ENCODE measurements at regions not wholly inside any gene's neighbourhood (a gene's known extent, or its start where the extent isn't known, plus 50 kb on each side); places are given as distances from the start of the nearest gene placed in this dataset.

DNA sequence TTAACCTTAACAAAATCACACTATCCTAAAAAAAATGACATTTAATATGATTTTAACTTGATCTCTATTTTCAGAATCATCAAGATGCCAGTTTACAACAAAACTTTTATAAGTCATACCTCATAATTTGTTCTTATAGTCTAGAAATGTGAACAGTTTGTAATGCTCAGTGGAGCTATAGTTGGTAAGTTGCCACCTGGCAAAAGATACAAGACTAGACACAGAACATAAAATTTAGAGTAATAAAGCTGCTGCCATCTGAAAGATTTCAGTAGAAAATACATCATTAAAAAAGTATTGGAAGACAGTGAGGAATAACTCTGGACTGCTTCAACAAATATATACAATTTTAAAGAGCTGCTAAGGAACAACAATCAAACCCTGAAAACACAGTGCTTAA lies 233.8 kb downstream of the GABRG2 start:
- CTCF ChIA-PET = interaction anchor here (1.1 kb wide), 1 partner anchor 53 kb away, joined by 3 read pairs; no protein-coding TSS in a partner anchor
- Mint-ChIP-seq H3K4me1 (0 out of 2 replicates have a peak, but pooled peaks cover 3% of the 10 kb centered on the region), H3K27ac (no peak overlapping the region), H3K36me3 (0 out of 2 replicates have a peak, but pooled peaks cover 3% of the 10 kb centered on the region), H3K27me3 (ENCODE audit: low read depth) (no peaks in the 10 kb centered on the region), H3K9me3 (peaks cover 37% of the 10 kb centered on the region), H3K4me3 (no peak overlapping the region)
- no peak for ATAC-seq
- DNase-seq (ENCODE audit: low spot score) = no peak
- POLR2A ChIA-PET = no interaction called here
- TF ChIP-seq, protein P1, sequence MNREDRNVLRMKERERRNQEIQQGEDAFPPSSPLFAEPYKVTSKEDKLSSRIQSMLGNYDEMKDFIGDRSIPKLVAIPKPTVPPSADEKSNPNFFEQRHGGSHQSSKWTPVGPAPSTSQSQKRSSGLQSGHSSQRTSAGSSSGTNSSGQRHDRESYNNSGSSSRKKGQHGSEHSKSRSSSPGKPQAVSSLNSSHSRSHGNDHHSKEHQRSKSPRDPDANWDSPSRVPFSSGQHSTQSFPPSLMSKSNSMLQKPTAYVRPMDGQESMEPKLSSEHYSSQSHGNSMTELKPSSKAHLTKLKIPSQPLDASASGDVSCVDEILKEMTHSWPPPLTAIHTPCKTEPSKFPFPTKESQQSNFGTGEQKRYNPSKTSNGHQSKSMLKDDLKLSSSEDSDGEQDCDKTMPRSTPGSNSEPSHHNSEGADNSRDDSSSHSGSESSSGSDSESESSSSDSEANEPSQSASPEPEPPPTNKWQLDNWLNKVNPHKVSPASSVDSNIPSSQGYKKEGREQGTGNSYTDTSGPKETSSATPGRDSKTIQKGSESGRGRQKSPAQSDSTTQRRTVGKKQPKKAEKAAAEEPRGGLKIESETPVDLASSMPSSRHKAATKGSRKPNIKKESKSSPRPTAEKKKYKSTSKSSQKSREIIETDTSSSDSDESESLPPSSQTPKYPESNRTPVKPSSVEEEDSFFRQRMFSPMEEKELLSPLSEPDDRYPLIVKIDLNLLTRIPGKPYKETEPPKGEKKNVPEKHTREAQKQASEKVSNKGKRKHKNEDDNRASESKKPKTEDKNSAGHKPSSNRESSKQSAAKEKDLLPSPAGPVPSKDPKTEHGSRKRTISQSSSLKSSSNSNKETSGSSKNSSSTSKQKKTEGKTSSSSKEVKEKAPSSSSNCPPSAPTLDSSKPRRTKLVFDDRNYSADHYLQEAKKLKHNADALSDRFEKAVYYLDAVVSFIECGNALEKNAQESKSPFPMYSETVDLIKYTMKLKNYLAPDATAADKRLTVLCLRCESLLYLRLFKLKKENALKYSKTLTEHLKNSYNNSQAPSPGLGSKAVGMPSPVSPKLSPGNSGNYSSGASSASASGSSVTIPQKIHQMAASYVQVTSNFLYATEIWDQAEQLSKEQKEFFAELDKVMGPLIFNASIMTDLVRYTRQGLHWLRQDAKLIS (CRISPR knock-in tag; IDR thresholded peaks at IDR 0.05; ENCODE audit: borderline replicate concordance) = no peak
- TF ChIP-seq, protein P2, sequence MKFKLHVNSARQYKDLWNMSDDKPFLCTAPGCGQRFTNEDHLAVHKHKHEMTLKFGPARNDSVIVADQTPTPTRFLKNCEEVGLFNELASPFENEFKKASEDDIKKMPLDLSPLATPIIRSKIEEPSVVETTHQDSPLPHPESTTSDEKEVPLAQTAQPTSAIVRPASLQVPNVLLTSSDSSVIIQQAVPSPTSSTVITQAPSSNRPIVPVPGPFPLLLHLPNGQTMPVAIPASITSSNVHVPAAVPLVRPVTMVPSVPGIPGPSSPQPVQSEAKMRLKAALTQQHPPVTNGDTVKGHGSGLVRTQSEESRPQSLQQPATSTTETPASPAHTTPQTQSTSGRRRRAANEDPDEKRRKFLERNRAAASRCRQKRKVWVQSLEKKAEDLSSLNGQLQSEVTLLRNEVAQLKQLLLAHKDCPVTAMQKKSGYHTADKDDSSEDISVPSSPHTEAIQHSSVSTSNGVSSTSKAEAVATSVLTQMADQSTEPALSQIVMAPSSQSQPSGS (CRISPR knock-in tag; IDR thresholded peaks at IDR 0.05; ENCODE audit: borderline replicate concordance, low read depth) = no peak
- TF ChIP-seq, protein P3, sequence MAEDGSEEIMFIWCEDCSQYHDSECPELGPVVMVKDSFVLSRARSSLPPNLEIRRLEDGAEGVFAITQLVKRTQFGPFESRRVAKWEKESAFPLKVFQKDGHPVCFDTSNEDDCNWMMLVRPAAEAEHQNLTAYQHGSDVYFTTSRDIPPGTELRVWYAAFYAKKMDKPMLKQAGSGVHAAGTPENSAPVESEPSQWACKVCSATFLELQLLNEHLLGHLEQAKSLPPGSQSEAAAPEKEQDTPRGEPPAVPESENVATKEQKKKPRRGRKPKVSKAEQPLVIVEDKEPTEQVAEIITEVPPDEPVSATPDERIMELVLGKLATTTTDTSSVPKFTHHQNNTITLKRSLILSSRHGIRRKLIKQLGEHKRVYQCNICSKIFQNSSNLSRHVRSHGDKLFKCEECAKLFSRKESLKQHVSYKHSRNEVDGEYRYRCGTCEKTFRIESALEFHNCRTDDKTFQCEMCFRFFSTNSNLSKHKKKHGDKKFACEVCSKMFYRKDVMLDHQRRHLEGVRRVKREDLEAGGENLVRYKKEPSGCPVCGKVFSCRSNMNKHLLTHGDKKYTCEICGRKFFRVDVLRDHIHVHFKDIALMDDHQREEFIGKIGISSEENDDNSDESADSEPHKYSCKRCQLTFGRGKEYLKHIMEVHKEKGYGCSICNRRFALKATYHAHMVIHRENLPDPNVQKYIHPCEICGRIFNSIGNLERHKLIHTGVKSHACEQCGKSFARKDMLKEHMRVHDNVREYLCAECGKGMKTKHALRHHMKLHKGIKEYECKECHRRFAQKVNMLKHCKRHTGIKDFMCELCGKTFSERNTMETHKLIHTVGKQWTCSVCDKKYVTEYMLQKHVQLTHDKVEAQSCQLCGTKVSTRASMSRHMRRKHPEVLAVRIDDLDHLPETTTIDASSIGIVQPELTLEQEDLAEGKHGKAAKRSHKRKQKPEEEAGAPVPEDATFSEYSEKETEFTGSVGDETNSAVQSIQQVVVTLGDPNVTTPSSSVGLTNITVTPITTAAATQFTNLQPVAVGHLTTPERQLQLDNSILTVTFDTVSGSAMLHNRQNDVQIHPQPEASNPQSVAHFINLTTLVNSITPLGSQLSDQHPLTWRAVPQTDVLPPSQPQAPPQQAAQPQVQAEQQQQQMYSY (CRISPR knock-in tag; IDR thresholded peaks at IDR 0.05) = no peak
- TF ChIP-seq CREM (CRISPR knock-in tag; IDR thresholded peaks at IDR 0.05) (no peak), FOXP1 (CRISPR knock-in tag; IDR thresholded peaks at IDR 0.05; ENCODE audit: borderline replicate concordance) (no peak), NR1H2 (CRISPR knock-in tag; IDR thresholded peaks at IDR 0.05) (no peak), FOXJ3 (CRISPR knock-in tag; IDR thresholded peaks at IDR 0.05; ENCODE audit: borderline replicate concordance) (no peak), ATF1 (CRISPR knock-in tag; IDR thresholded peaks at IDR 0.05) (no peak), ZNF232 (CRISPR knock-in tag; IDR thresholded peaks at IDR 0.05) (no peak)
- TF ChIP-seq, protein P4, sequence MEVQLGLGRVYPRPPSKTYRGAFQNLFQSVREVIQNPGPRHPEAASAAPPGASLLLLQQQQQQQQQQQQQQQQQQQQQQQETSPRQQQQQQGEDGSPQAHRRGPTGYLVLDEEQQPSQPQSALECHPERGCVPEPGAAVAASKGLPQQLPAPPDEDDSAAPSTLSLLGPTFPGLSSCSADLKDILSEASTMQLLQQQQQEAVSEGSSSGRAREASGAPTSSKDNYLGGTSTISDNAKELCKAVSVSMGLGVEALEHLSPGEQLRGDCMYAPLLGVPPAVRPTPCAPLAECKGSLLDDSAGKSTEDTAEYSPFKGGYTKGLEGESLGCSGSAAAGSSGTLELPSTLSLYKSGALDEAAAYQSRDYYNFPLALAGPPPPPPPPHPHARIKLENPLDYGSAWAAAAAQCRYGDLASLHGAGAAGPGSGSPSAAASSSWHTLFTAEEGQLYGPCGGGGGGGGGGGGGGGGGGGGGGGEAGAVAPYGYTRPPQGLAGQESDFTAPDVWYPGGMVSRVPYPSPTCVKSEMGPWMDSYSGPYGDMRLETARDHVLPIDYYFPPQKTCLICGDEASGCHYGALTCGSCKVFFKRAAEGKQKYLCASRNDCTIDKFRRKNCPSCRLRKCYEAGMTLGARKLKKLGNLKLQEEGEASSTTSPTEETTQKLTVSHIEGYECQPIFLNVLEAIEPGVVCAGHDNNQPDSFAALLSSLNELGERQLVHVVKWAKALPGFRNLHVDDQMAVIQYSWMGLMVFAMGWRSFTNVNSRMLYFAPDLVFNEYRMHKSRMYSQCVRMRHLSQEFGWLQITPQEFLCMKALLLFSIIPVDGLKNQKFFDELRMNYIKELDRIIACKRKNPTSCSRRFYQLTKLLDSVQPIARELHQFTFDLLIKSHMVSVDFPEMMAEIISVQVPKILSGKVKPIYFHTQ (CRISPR knock-in tag; IDR thresholded peaks at IDR 0.05) = no peak
- TF ChIP-seq, protein P5, sequence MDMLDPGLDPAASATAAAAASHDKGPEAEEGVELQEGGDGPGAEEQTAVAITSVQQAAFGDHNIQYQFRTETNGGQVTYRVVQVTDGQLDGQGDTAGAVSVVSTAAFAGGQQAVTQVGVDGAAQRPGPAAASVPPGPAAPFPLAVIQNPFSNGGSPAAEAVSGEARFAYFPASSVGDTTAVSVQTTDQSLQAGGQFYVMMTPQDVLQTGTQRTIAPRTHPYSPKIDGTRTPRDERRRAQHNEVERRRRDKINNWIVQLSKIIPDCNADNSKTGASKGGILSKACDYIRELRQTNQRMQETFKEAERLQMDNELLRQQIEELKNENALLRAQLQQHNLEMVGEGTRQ (CRISPR knock-in tag; IDR thresholded peaks at IDR 0.05) = no peak
- TF ChIP-seq, protein P6, sequence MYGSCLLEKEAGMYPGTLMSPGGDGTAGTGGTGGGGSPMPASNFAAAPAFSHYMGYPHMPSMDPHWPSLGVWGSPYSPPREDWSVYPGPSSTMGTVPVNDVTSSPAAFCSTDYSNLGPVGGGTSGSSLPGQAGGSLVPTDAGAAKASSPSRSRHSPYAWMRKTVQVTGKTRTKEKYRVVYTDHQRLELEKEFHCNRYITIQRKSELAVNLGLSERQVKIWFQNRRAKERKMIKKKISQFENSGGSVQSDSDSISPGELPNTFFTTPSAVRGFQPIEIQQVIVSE (CRISPR knock-in tag; IDR thresholded peaks at IDR 0.05; ENCODE audit: borderline replicate concordance) = no peak
- TF ChIP-seq, protein P7, sequence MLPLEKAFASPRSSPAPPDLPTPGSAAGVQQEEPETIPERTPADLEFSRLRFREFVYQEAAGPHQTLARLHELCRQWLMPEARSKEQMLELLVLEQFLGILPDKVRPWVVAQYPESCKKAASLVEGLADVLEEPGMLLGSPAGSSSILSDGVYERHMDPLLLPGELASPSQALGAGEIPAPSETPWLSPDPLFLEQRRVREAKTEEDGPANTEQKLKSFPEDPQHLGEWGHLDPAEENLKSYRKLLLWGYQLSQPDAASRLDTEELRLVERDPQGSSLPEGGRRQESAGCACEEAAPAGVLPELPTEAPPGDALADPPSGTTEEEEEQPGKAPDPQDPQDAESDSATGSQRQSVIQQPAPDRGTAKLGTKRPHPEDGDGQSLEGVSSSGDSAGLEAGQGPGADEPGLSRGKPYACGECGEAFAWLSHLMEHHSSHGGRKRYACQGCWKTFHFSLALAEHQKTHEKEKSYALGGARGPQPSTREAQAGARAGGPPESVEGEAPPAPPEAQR (CRISPR knock-in tag; IDR thresholded peaks at IDR 0.05) = no peak
- TF ChIP-seq, protein P8, sequence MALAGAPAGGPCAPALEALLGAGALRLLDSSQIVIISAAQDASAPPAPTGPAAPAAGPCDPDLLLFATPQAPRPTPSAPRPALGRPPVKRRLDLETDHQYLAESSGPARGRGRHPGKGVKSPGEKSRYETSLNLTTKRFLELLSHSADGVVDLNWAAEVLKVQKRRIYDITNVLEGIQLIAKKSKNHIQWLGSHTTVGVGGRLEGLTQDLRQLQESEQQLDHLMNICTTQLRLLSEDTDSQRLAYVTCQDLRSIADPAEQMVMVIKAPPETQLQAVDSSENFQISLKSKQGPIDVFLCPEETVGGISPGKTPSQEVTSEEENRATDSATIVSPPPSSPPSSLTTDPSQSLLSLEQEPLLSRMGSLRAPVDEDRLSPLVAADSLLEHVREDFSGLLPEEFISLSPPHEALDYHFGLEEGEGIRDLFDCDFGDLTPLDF (CRISPR knock-in tag; IDR thresholded peaks at IDR 0.05) = no peak
- TF ChIP-seq, protein P9, sequence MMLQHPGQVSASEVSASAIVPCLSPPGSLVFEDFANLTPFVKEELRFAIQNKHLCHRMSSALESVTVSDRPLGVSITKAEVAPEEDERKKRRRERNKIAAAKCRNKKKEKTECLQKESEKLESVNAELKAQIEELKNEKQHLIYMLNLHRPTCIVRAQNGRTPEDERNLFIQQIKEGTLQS (CRISPR knock-in tag; conservative IDR thresholded peaks at IDR 0.05) = no peak
- TF ChIP-seq, protein P10, sequence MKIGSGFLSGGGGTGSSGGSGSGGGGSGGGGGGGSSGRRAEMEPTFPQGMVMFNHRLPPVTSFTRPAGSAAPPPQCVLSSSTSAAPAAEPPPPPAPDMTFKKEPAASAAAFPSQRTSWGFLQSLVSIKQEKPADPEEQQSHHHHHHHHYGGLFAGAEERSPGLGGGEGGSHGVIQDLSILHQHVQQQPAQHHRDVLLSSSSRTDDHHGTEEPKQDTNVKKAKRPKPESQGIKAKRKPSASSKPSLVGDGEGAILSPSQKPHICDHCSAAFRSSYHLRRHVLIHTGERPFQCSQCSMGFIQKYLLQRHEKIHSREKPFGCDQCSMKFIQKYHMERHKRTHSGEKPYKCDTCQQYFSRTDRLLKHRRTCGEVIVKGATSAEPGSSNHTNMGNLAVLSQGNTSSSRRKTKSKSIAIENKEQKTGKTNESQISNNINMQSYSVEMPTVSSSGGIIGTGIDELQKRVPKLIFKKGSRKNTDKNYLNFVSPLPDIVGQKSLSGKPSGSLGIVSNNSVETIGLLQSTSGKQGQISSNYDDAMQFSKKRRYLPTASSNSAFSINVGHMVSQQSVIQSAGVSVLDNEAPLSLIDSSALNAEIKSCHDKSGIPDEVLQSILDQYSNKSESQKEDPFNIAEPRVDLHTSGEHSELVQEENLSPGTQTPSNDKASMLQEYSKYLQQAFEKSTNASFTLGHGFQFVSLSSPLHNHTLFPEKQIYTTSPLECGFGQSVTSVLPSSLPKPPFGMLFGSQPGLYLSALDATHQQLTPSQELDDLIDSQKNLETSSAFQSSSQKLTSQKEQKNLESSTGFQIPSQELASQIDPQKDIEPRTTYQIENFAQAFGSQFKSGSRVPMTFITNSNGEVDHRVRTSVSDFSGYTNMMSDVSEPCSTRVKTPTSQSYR (CRISPR knock-in tag; IDR thresholded peaks at IDR 0.05) = no peak

All from WTC11 (cell line).